Activated B cell treated with CpG ODN at 0.5 μM for 24 hours (primary cell): ENCODE measurements at regions not wholly inside any gene's neighbourhood (a gene's known extent, or its start where the extent isn't known, plus 50 kb on each side); places are given as distances from the start of the nearest gene placed in this dataset.
"Not testable (repeated sequence)": the region's sequence is repeated elsewhere in the genome, so short reads cannot be mapped to it uniquely, and the experiment has no call there.

Source experiments
- ATAC-seq: fragments of 200-7000 bp; cut with Tn5 transposase; one replicate; pipeline ENCODE4 v1.10.0; 2021; ENCODE audit warnings: low read depth, mild to moderate bottlenecking, moderate library complexity
- CTCF ChIA-PET: fragments of 350-600 bp; sonication (Branson Sonifier 250); formaldehyde crosslinking; loops from one replicate; lab custom pipeline; 2021; ENCODE audit warnings: antibody characterized with exemption; lab: Charles Lee
- POLR2A ChIA-PET: fragments of 350-600 bp; sonication (Branson Sonifier 250); formaldehyde crosslinking; loops from one replicate; lab custom pipeline; 2021; ENCODE audit warnings: antibody characterized with exemption; lab: Charles Lee
- DNase-seq: peaks from one replicate; pipeline ENCODE4 v3.0.0; 2022
- H3K27ac Mint-ChIP-seq: one replicate; pipeline ENCODE4 v1.8.0; 2020; ENCODE audit warnings: mixed read lengths
- H3K27me3 Mint-ChIP-seq: one replicate; pipeline ENCODE4 v1.8.0; 2021; ENCODE audit warnings: mixed read lengths
- H3K36me3 Mint-ChIP-seq: one replicate; pipeline ENCODE4 v1.8.0; 2021; ENCODE audit warnings: low read depth, mixed read lengths
- H3K4me1 Mint-ChIP-seq: one replicate; pipeline ENCODE4 v1.8.0; 2021; ENCODE audit warnings: mixed read lengths
- H3K4me3 Mint-ChIP-seq: one replicate; pipeline ENCODE4 v1.8.0; 2020; ENCODE audit warnings: mild to moderate bottlenecking, mixed read lengths
- H3K9me3 Mint-ChIP-seq: one replicate; pipeline ENCODE4 v1.8.0; 2020; ENCODE audit warnings: mixed read lengths
- CTCF ChIP-seq: fragments of 200-600 bp; IDR thresholded peaks from one replicate; pipeline ENCODE4 v1.8.0; 2022; ENCODE audit warnings: antibody characterized with exemption, mild to moderate bottlenecking
- intact Hi-C: fragments of 100-400 bp; cut with micrococcal nuclease; formaldehyde crosslinking; loops from one replicate; pipeline ENCODE4 v1.15.1; 2024

GRCh38 chr5:52277101-52277500 lies 510.6 kb upstream of the ITGA1 start:
- H3K27ac Mint-ChIP-seq = no peak overlapping the region
- ChIA-PET CTCF (no interaction called here), POLR2A (no interaction called here)
- DNase-seq (no peak), ATAC-seq (no peak)
- no peaks in the 10 kb centered on the region for H3K36me3 Mint-ChIP-seq
- intact Hi-C loops = no loop called here
- no peak overlapping the region for H3K4me3 Mint-ChIP-seq
- H3K9me3 Mint-ChIP-seq = peaks cover 7% of the 10 kb centered on the region
- H3K4me1 Mint-ChIP-seq = no peaks in the 10 kb centered on the region
- H3K27me3 Mint-ChIP-seq = no peaks in the 10 kb centered on the region
- no peak for TF ChIP-seq CTCF

- ATAC-seq = no peak
- no peak for DNase-seq
- H3K36me3 Mint-ChIP-seq = no peaks in the 10 kb centered on the region
- ChIA-PET POLR2A (no interaction called here), CTCF (no interaction called here)
- TF ChIP-seq CTCF = no peak
- no peak overlapping the region for H3K27ac Mint-ChIP-seq
- H3K4me1 Mint-ChIP-seq = no peaks in the 10 kb centered on the region
- H3K9me3 Mint-ChIP-seq = peaks cover 2% of the 10 kb centered on the region
- H3K27me3 Mint-ChIP-seq = no peaks in the 10 kb centered on the region
- no peak overlapping the region for H3K4me3 Mint-ChIP-seq
- intact Hi-C loops = no loop called here
Measured at GRCh38 chr5:52282647-52283046, 505.1 kb upstream of the ITGA1 start.

- Mint-ChIP-seq H3K4me1 (no peaks in the 10 kb centered on the region), H3K4me3 (no peak overlapping the region), H3K36me3 (no peaks in the 10 kb centered on the region), H3K27me3 (no peaks in the 10 kb centered on the region), H3K27ac (no peak overlapping the region), H3K9me3 (peaks cover 2% of the 10 kb centered on the region)
- no peak for TF ChIP-seq CTCF
- ChIA-PET POLR2A (no interaction called here), CTCF (no interaction called here)
- intact Hi-C loops = no loop called here
- ATAC-seq = no peak
- no peak for DNase-seq
Measured at GRCh38 chr5:52283221-52283620, 504.5 kb upstream of the ITGA1 start.

- DNase-seq (no peak), ATAC-seq (no peak)
- ChIA-PET CTCF (no interaction called here), POLR2A (no interaction called here)
- Mint-ChIP-seq H3K27me3 (no peaks in the 10 kb centered on the region), H3K4me1 (no peaks in the 10 kb centered on the region), H3K27ac (no peak overlapping the region), H3K36me3 (no peaks in the 10 kb centered on the region), H3K4me3 (no peak overlapping the region), H3K9me3 (peaks cover 14% of the 10 kb centered on the region)
- no peak for TF ChIP-seq CTCF
- intact Hi-C loops = no loop called here
Measured at GRCh38 chr5:52300703-52301372, 486.9 kb upstream of the ITGA1 start.

- intact Hi-C loops, CTCF ChIA-PET, ATAC-seq, POLR2A ChIA-PET, H3K27ac Mint-ChIP-seq, H3K27me3 Mint-ChIP-seq, H3K36me3 Mint-ChIP-seq, H3K4me1 Mint-ChIP-seq, H3K4me3 Mint-ChIP-seq, DNase-seq: not testable (repeated sequence)
- peaks cover 23% of the 10 kb centered on the region for H3K9me3 Mint-ChIP-seq
Measured at GRCh38 chr5:52304816-52305215, 482.9 kb upstream of the ITGA1 start.

GRCh38 chr5:52328220-52328806 lies 459.4 kb upstream of the ITGA1 start:
- POLR2A ChIA-PET = no interaction called here
- H3K36me3 Mint-ChIP-seq = no peaks in the 10 kb centered on the region
- H3K4me3 Mint-ChIP-seq = no peak overlapping the region
- DNase-seq (no peak), ATAC-seq (no peak)
- H3K27me3 Mint-ChIP-seq = no peaks in the 10 kb centered on the region
- TF ChIP-seq CTCF = no peak
- intact Hi-C loops = no loop called here
- H3K9me3 Mint-ChIP-seq = peaks cover 2% of the 10 kb centered on the region
- H3K27ac Mint-ChIP-seq = no peak overlapping the region
- no peaks in the 10 kb centered on the region for H3K4me1 Mint-ChIP-seq
- CTCF ChIA-PET = no interaction called here
